ENCODE measurements at regions not wholly inside any gene's neighbourhood (a gene's known extent, or its start where the extent isn't known, plus 50 kb on each side); places are given as distances from the start of the nearest gene placed in this dataset.

- no peaks in the 10 kb centered on the region for H3K36me3 ChIP-seq (ENCODE audit: control insufficient read depth, insufficient read depth, low read length)
- no peak for DNase-seq (ENCODE audit: low read depth, low spot score)
- no peaks in the 10 kb centered on the region; the same call in 1 of the 2 replicates for H3K9me3 ChIP-seq (ENCODE audit: control insufficient read depth, insufficient read depth, low read length)
- H3K27ac ChIP-seq (ENCODE audit: low read length), result no peak overlapping the region
- H3K4me3 ChIP-seq (ENCODE audit: low read length), result no peak overlapping the region
- H3K27me3 ChIP-seq (ENCODE audit: control insufficient read depth, insufficient read depth, low read length), result no peaks in the 10 kb centered on the region
- H3K4me1 ChIP-seq (ENCODE audit: control insufficient read depth, insufficient read depth, low read length), result no peaks in the 10 kb centered on the region
Measured at GRCh38 chr1:187619175-187619574, 790.4 kb downstream of the PLA2G4A start.

DNA sequence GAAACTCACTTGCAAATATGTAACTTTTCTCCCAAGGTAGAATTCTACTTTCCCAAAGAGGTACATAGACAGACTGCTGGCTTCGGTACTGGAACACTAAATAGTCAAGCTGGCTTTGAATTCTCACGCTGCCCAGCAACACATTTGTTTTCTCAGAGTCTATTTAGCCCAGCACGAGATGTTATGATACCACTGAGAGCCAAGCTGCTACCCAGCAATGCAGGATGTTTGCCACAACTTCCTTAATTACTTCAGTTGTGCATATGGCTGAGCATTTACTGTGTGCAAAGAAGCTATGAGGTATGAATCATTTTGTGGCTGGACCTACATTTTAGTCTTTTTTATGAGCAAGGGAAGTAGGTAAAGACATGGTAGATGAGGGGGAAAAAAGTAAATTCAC, 793.2 kb downstream of the PLA2G4A start:
- H3K9me3 ChIP-seq (ENCODE audit: control insufficient read depth, insufficient read depth, low read length), result no peaks in the 10 kb centered on the region
- no peak for DNase-seq (ENCODE audit: low read depth, low spot score)
- peaks cover 1% of the 10 kb centered on the region; the same call in 1 of the 2 replicates for H3K4me1 ChIP-seq (ENCODE audit: control insufficient read depth, insufficient read depth, low read length)
- no peaks in the 10 kb centered on the region for H3K27me3 ChIP-seq (ENCODE audit: control insufficient read depth, insufficient read depth, low read length)
- H3K36me3 ChIP-seq (ENCODE audit: control insufficient read depth, insufficient read depth, low read length), result no peaks in the 10 kb centered on the region
- no peak overlapping the region for H3K27ac ChIP-seq (ENCODE audit: low read length)
- no peak overlapping the region for H3K4me3 ChIP-seq (ENCODE audit: low read length)
- no CpG with 5 or more reads among the region's 3 CpGs for WGBS (ENCODE audit: insufficient coverage, insufficient read length)

GRCh38 chr1:187622545-187622944, 793.8 kb downstream of the PLA2G4A start:
- H3K27ac ChIP-seq (ENCODE audit: low read length), result no peak overlapping the region
- H3K27me3 ChIP-seq (ENCODE audit: control insufficient read depth, insufficient read depth, low read length), result no peaks in the 10 kb centered on the region
- no peaks in the 10 kb centered on the region for H3K9me3 ChIP-seq (ENCODE audit: control insufficient read depth, insufficient read depth, low read length)
- DNase-seq (ENCODE audit: low read depth, low spot score), result no peak
- H3K4me1 ChIP-seq (ENCODE audit: control insufficient read depth, insufficient read depth, low read length), result peaks cover 1% of the 10 kb centered on the region; the same call in 1 of the 2 replicates
- WGBS (ENCODE audit: insufficient coverage, insufficient read length), result no CpG with 5 or more reads among the region's 1 CpG
- no peak overlapping the region for H3K4me3 ChIP-seq (ENCODE audit: low read length)
- no peaks in the 10 kb centered on the region for H3K36me3 ChIP-seq (ENCODE audit: control insufficient read depth, insufficient read depth, low read length)

GRCh38 chr1:187624812-187625545, 796.2 kb downstream of the PLA2G4A start:
- H3K4me3 ChIP-seq (ENCODE audit: low read length), result no peak overlapping the region
- no peaks in the 10 kb centered on the region for H3K36me3 ChIP-seq (ENCODE audit: control insufficient read depth, insufficient read depth, low read length)
- peaks cover 1% of the 10 kb centered on the region; the same call in 1 of the 2 replicates for H3K4me1 ChIP-seq (ENCODE audit: control insufficient read depth, insufficient read depth, low read length)
- 100% methylated on average over 1 of the region's 2 CpGs for WGBS (ENCODE audit: insufficient coverage, insufficient read length)
- peak; percentile 27 for DNase-seq (ENCODE audit: low read depth, low spot score)
- no peaks in the 10 kb centered on the region for H3K9me3 ChIP-seq (ENCODE audit: control insufficient read depth, insufficient read depth, low read length)
- H3K27me3 ChIP-seq (ENCODE audit: control insufficient read depth, insufficient read depth, low read length), result no peaks in the 10 kb centered on the region
- no peak overlapping the region for H3K27ac ChIP-seq (ENCODE audit: low read length)

DNA sequence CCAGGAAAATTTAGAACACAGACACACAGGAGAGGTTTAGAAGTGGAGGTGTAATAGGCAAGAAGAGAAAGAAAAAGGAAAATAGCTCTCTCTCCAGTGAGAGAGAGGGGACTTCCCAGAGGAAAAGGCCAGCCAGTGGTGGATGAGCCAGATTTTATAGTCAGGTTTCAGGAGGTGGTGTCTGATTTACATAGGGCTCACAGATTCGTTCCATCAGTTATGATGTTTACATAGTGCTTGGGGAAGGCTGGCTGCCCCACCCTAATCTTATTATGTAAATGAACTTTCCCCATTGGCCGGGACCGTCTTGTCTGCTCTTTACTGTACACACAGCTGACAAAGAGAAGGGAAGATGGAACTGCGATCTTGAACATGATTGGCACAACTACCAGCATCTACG, 797.3 kb downstream of the PLA2G4A start:
- no peak overlapping the region for H3K4me3 ChIP-seq (ENCODE audit: low read length)
- DNase-seq (ENCODE audit: low read depth, low spot score), result no peak
- peaks cover 1% of the 10 kb centered on the region; the same call in 1 of the 2 replicates for H3K4me1 ChIP-seq (ENCODE audit: control insufficient read depth, insufficient read depth, low read length)
- WGBS (ENCODE audit: insufficient coverage, insufficient read length), result no CpG with 5 or more reads among the region's 5 CpGs
- H3K36me3 ChIP-seq (ENCODE audit: control insufficient read depth, insufficient read depth, low read length), result peaks cover under 1% of the 10 kb centered on the region; the same call in 1 of the 2 replicates
- no peak overlapping the region for H3K27ac ChIP-seq (ENCODE audit: low read length)
- no peaks in the 10 kb centered on the region for H3K27me3 ChIP-seq (ENCODE audit: control insufficient read depth, insufficient read depth, low read length)
- H3K9me3 ChIP-seq (ENCODE audit: control insufficient read depth, insufficient read depth, low read length), result peaks cover under 1% of the 10 kb centered on the region

DNA sequence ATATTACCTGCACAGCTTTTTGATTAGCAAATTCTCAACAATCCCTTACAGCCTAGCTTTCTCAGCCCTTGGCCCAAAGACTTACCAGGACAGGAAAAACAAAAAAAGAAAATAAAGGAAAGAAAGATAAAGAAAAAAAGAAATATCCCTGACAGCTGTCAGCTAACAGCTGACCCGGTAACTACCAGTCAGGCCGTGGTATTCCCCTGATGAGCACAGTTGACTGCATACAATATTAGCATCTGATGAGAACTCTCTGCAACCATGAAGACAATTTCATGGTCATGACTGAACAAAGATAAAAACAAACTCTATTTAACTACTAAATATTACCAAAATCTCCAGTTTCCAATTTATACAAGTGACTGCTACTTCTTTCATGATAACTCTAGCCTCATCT, 798.8 kb downstream of the PLA2G4A start:
- DNase-seq (ENCODE audit: low read depth, low spot score), result no peak
- peaks cover 4% of the 10 kb centered on the region for H3K9me3 ChIP-seq (ENCODE audit: control insufficient read depth, insufficient read depth, low read length)
- WGBS (ENCODE audit: insufficient coverage, insufficient read length), result no CpG with 5 or more reads among the region's 2 CpGs
- no peaks in the 10 kb centered on the region for H3K27me3 ChIP-seq (ENCODE audit: control insufficient read depth, insufficient read depth, low read length)
- peaks cover 2% of the 10 kb centered on the region; the same call in 1 of the 2 replicates for H3K36me3 ChIP-seq (ENCODE audit: control insufficient read depth, insufficient read depth, low read length)
- H3K4me1 ChIP-seq (ENCODE audit: control insufficient read depth, insufficient read depth, low read length), result peaks cover 1% of the 10 kb centered on the region; the same call in 1 of the 2 replicates
- no peak overlapping the region for H3K27ac ChIP-seq (ENCODE audit: low read length)
- H3K4me3 ChIP-seq (ENCODE audit: low read length), result no peak overlapping the region

- Histone ChIP-seq H3K4me3 (ENCODE audit: low read length) (no peak overlapping the region), H3K27me3 (ENCODE audit: control insufficient read depth, insufficient read depth, low read length) (no peaks in the 10 kb centered on the region), H3K36me3 (ENCODE audit: control insufficient read depth, insufficient read depth, low read length) (peaks cover 2% of the 10 kb centered on the region; the same call in 1 of the 2 replicates), H3K27ac (ENCODE audit: low read length) (no peak overlapping the region), H3K9me3 (ENCODE audit: control insufficient read depth, insufficient read depth, low read length) (peaks cover 4% of the 10 kb centered on the region), H3K4me1 (ENCODE audit: control insufficient read depth, insufficient read depth, low read length) (peaks cover 1% of the 10 kb centered on the region; the same call in 1 of the 2 replicates)
- DNase-seq (ENCODE audit: low read depth, low spot score), result no peak
Measured at GRCh38 chr1:187629075-187629474, 800.3 kb downstream of the PLA2G4A start.

DNA sequence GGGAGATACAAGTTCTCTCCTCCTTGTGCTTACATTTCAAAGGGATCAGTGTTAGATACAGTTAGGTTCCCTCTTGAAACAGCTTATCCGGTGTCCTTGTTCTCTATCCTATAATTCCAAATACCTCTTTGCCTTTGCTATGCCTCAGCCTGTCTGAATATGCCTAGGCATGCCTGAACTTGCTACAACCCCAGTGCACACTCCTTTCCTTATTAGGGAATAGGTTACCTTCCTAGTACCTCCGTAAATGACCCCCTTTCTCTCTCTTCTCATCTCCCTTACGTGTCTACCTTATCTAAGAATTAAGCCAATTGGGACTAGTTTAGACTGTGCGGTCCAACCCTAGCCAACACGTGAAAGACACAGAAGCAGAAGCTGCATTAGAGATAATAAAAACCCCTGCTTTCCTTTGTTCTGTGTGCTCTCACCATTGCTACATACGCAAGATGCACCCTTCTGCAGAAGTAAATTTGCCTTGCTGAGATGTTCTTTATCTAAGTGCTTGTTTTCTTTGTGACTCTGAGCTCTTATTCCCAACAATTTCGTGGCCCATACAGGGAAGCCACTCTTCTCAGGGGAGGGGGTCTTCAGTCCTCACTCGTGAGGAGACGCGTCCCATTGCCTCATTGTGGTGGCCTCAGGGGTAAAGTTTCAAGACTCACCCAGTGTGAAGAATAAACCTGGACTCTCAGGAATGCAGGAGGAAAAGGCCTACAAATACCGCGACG, 802.1 kb downstream of the PLA2G4A start:
- Histone ChIP-seq H3K4me1 (ENCODE audit: control insufficient read depth, insufficient read depth, low read length) (peaks cover 1% of the 10 kb centered on the region; the same call in 1 of the 2 replicates), H3K27me3 (ENCODE audit: control insufficient read depth, insufficient read depth, low read length) (no peaks in the 10 kb centered on the region), H3K4me3 (ENCODE audit: low read length) (no peak overlapping the region), H3K27ac (ENCODE audit: low read length) (no peak overlapping the region), H3K9me3 (ENCODE audit: control insufficient read depth, insufficient read depth, low read length) (peaks cover 4% of the 10 kb centered on the region), H3K36me3 (ENCODE audit: control insufficient read depth, insufficient read depth, low read length) (peaks cover 2% of the 10 kb centered on the region; the same call in 1 of the 2 replicates)
- whole genome bisulfite sequencing (ENCODE audit: insufficient coverage, insufficient read length), result no CpG with 5 or more reads among the region's 13 CpGs
- DNase-seq (ENCODE audit: low read depth, low spot score), result no peak

DNA sequence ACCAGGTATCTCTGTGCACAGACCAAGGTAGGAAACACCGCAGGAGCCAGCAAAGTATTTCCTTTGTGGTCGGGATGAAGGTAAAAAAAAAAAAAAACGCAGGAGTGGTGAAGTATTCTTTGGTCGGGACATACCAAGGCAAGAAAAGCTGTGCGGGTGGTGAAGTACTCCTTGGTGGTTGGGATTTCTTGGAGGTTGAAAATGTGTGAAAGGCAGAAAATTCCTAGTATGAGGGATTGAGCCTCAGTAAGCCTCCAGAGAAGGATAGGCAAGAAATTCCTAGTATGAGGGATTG, 802.6 kb downstream of the PLA2G4A start:
- WGBS (ENCODE audit: insufficient coverage, insufficient read length), result no CpG with 5 or more reads among the region's 5 CpGs
- H3K27ac ChIP-seq (ENCODE audit: low read length), result no peak overlapping the region

DNA sequence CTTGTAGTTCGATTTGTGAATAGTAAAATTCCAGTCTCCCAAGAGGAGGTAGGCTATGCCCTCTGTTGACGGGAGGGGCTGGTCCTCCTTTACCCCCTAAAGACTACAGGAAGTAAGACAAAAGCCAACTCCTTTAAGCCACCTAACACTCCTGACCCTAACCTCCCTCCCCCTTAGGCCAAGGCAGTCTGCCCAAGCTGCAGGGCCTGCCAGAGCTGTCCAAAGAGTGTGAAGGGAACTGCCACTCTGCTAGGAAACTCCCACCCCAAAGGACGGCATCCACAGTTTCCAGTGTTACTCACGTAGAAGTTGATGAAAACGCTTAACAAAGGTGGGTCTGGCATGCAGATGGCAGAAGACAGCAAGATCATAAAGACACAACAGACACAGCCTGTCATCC, 803.2 kb downstream of the PLA2G4A start:
- no peak for DNase-seq (ENCODE audit: low read depth, low spot score)
- H3K36me3 ChIP-seq (ENCODE audit: control insufficient read depth, insufficient read depth, low read length), result peaks cover 2% of the 10 kb centered on the region; the same call in 1 of the 2 replicates
- H3K4me3 ChIP-seq (ENCODE audit: low read length), result no peak overlapping the region
- H3K9me3 ChIP-seq (ENCODE audit: control insufficient read depth, insufficient read depth, low read length), result peaks cover 4% of the 10 kb centered on the region
- H3K4me1 ChIP-seq (ENCODE audit: control insufficient read depth, insufficient read depth, low read length), result no peaks in the 10 kb centered on the region
- H3K27me3 ChIP-seq (ENCODE audit: control insufficient read depth, insufficient read depth, low read length), result no peaks in the 10 kb centered on the region
- no CpG with 5 or more reads among the region's 5 CpGs for WGBS (ENCODE audit: insufficient coverage, insufficient read length)
- no peak overlapping the region for H3K27ac ChIP-seq (ENCODE audit: low read length)

More for the DNA sequence above, 802.6 kb downstream of the PLA2G4A start:
- Histone ChIP-seq H3K4me3 (ENCODE audit: low read length) (no peak overlapping the region), H3K9me3 (ENCODE audit: control insufficient read depth, insufficient read depth, low read length) (peaks cover 4% of the 10 kb centered on the region), H3K27me3 (ENCODE audit: control insufficient read depth, insufficient read depth, low read length) (no peaks in the 10 kb centered on the region), H3K36me3 (ENCODE audit: control insufficient read depth, insufficient read depth, low read length) (peaks cover 2% of the 10 kb centered on the region; the same call in 1 of the 2 replicates), H3K4me1 (ENCODE audit: control insufficient read depth, insufficient read depth, low read length) (no peaks in the 10 kb centered on the region)
- DNase-seq (ENCODE audit: low read depth, low spot score), result no peak

Measured in iPS DF 6.9 (cell line).